ENCODE measurements at regions not wholly inside any gene's neighbourhood (a gene's known extent, or its start where the extent isn't known, plus 50 kb on each side); places are given as distances from the start of the nearest gene placed in this dataset.

GRCh38 chr10:126846469-126846868 is 58.8 kb upstream of the DOCK1 start:
- no peak for TF ChIP-seq CTCF (conservative IDR thresholded peaks at IDR 0.05)
- TF ChIP-seq ZFX (IDR thresholded peaks at IDR 0.05), result no peak
